Breast epithelium (tissue), 3 donors: ENCODE measurements at regions not wholly inside any gene's neighbourhood (a gene's known extent, or its start where the extent isn't known, plus 50 kb on each side); places are given as distances from the start of the nearest gene placed in this dataset.

ENCODE experiments used
- CTCF ChIP-seq, 3 donors: fragments of 450-650 bp; IDR thresholded peaks; one replicate each; pipeline ENCODE4 v1.5.1; 2016 to 2017; ENCODE audit warnings: antibody characterized with exemption in 3 of 3, mild to moderate bottlenecking in 3 of 3, moderate library complexity in 3 of 3
- POLR2AphosphoS5 ChIP-seq, 3 donors: sonication (generic); formaldehyde crosslinking; IDR thresholded peaks; one replicate each; pipeline ENCODE4 v1.6.1; 2017; ENCODE audit warnings: antibody characterized with exemption in 3 of 3

GRCh38 chr14:44775248-44775647, 186.5 kb downstream of the KLHL28 start:
- no peak for TF ChIP-seq CTCF (IDR thresholded peaks at IDR 0.05)
- TF ChIP-seq POLR2AphosphoS5 (IDR thresholded peaks at IDR 0.05) = no peak
